Tibial nerve (tissue), 4 donors: ENCODE measurements at regions not wholly inside any gene's neighbourhood (a gene's known extent, or its start where the extent isn't known, plus 50 kb on each side); places are given as distances from the start of the nearest gene placed in this dataset.

ENCODE experiments used
- DNase-seq, 2 donors: peaks; one replicate each; pipeline ENCODE4 v3.0.0-alpha.2; 2019; ENCODE audit warnings: low spot score in 2 of 2
- H3K27ac ChIP-seq, 4 donors: fragments of 200-600 bp; sonication (generic) in 3 of 4; one replicate each; pipeline ENCODE4 v1.5.1; 2017 to 2019; ENCODE audit warnings: mild to moderate bottlenecking in 1 of 4
- H3K27me3 ChIP-seq, 2 donors: fragments of 200-600 bp; sonication (generic) in 1 of 2; one replicate each; pipeline versions ENCODE4 v1.5.1 to v1.6.0; 2017 to 2019
- H3K36me3 ChIP-seq, 3 donors: fragments of 200-600 bp; sonication (generic); one replicate each; pipeline ENCODE4 v1.5.1; 2018 to 2019
- H3K4me1 ChIP-seq, 4 donors: fragments of 200-600 bp; sonication (generic) in 3 of 4; one replicate each; pipeline ENCODE4 v1.5.1; 2017 to 2019
- H3K4me3 ChIP-seq, 4 donors: fragments of 200-600 bp; sonication (generic) in 3 of 4; one replicate each; pipeline ENCODE4 v1.5.1; 2017 to 2019; ENCODE audit warnings: mild to moderate bottlenecking in 1 of 4, moderate library complexity in 1 of 4
- H3K9me3 ChIP-seq, 4 donors: fragments of 200-600 bp; sonication (generic) in 3 of 4; one replicate each; pipeline ENCODE4 v1.5.1; 2017 to 2019
- CTCF ChIP-seq, 5 experiments: fragments of 200-600 bp in 3 of 5; fragments of 450-650 bp in 2 of 5; sonication (generic) in 3 of 5; IDR thresholded peaks; one replicate each; pipeline ENCODE4 v1.5.1; 2016 to 2019; ENCODE audit warnings: antibody characterized with exemption in 5 of 5, mild to moderate bottlenecking in 3 of 5, moderate library complexity in 2 of 5
- EP300 ChIP-seq, 2 donors: sonication (generic); formaldehyde crosslinking; IDR thresholded peaks; one replicate each; pipeline ENCODE4 v1.6.1; 2017; ENCODE audit warnings: antibody characterized with exemption in 2 of 2, mild to moderate bottlenecking in 1 of 2
- POLR2A ChIP-seq, 2 donors: fragments of 450-650 bp; IDR thresholded peaks; one replicate each; pipeline ENCODE4 v1.6.1; 2017; ENCODE audit warnings: antibody characterized with exemption in 2 of 2, mild to moderate bottlenecking in 2 of 2, moderate library complexity in 2 of 2
- WGBS, 2 donors: methylation state at CpG; one replicate each; pipeline ENCODE4 v1.1.5; 2018; 5-methylcytosine and 5-hydroxymethylcytosine counted together

- no peak for DNase-seq
- no peaks in the 10 kb centered on the region for H3K9me3 ChIP-seq
- no peaks in the 10 kb centered on the region for H3K4me1 ChIP-seq
- H3K27me3 ChIP-seq, result no peaks in the 10 kb centered on the region
- TF ChIP-seq CTCF (IDR thresholded peaks at IDR 0.05) (no peak), POLR2A (IDR thresholded peaks at IDR 0.05) (no peak), EP300 (IDR thresholded peaks at IDR 0.05) (no peak)
- H3K4me3 ChIP-seq, result no peak overlapping the region
- 72 to 73% methylated on average over 3 of the region's 3 CpGs for WGBS, 2 donors
- H3K27ac ChIP-seq, result no peak overlapping the region
- H3K36me3 ChIP-seq, result no peaks in the 10 kb centered on the region
Measured at GRCh38 chr3:110210086-110210660, 861.4 kb upstream of the NECTIN3 start.

- no peak for DNase-seq
- H3K27me3 ChIP-seq, result no peaks in the 10 kb centered on the region
- no peak overlapping the region for H3K27ac ChIP-seq
- H3K4me1 ChIP-seq, result no peaks in the 10 kb centered on the region
- no peak overlapping the region for H3K4me3 ChIP-seq
- H3K9me3 ChIP-seq, result no peaks in the 10 kb centered on the region
- WGBS, 2 donors, result 90 to 92% methylated on average over 1 of the region's 1 CpG
- TF ChIP-seq POLR2A (IDR thresholded peaks at IDR 0.05) (no peak), EP300 (IDR thresholded peaks at IDR 0.05) (no peak), CTCF (IDR thresholded peaks at IDR 0.05) (no peak)
- H3K36me3 ChIP-seq, result no peaks in the 10 kb centered on the region
Measured at GRCh38 chr3:110226645-110227044, 845.0 kb upstream of the NECTIN3 start.

GRCh38 chr3:110227991-110228390, 843.6 kb upstream of the NECTIN3 start:
- Histone ChIP-seq H3K9me3 (no peaks in the 10 kb centered on the region), H3K36me3 (no peaks in the 10 kb centered on the region), H3K4me1 (no peaks in the 10 kb centered on the region), H3K27ac (no peak overlapping the region), H3K4me3 (no peak overlapping the region), H3K27me3 (no peaks in the 10 kb centered on the region)
- no peak for DNase-seq
- TF ChIP-seq CTCF (IDR thresholded peaks at IDR 0.05), result no peak
- WGBS, 2 donors, result 41 to 48% methylated on average over 4 of the region's 4 CpGs

- WGBS, 2 donors, result 89 to 90% methylated on average over 4 of the region's 4 CpGs
- no peaks in the 10 kb centered on the region for H3K9me3 ChIP-seq
- DNase-seq, result no peak
Measured at GRCh38 chr3:110234831-110235230, 836.8 kb upstream of the NECTIN3 start.

More at GRCh38 chr3:110234831-110235230, 836.8 kb upstream of the NECTIN3 start:
- Histone ChIP-seq H3K4me3 (no peak overlapping the region), H3K27ac (no peak overlapping the region), H3K4me1 (no peaks in the 10 kb centered on the region), H3K36me3 (no peaks in the 10 kb centered on the region), H3K27me3 (no peaks in the 10 kb centered on the region)
- TF ChIP-seq POLR2A (IDR thresholded peaks at IDR 0.05), result no peak
- TF ChIP-seq EP300 (IDR thresholded peaks at IDR 0.05), result no peak
- no peak for TF ChIP-seq CTCF (IDR thresholded peaks at IDR 0.05)
